ENCODE measurements at regions not wholly inside any gene's neighbourhood (a gene's known extent, or its start where the extent isn't known, plus 50 kb on each side); places are given as distances from the start of the nearest gene placed in this dataset.
"Not testable (repeated sequence)": the region's sequence is repeated elsewhere in the genome, so short reads cannot be mapped to it uniquely, and the experiment has no call there.

DNA sequence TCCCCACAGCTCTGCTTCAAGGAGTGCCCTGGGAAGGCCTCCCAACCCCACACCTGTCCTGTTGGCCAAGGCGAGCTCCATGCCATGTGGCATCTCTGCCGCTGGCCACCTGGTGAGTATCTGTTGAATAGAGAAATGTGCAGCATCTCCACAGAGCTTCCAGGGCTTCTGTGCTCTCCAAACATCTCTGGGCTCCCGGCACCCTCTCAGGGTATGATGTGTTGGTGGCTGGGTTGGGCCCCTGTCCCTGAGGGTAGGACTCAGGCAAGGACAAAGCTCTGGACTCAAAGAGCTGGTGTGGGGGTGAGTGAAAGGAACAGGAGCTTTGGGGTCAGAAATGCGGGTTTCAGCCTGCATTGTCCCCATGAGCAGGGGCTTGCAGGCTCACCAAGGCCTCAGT is 88.6 kb downstream of the TMEM121 start:
- not testable (repeated sequence) for H3K27ac ChIP-seq (ENCODE audit: low read length); H3K9me3 ChIP-seq (ENCODE audit: control insufficient read depth, insufficient read depth, low read length); H3K36me3 ChIP-seq (ENCODE audit: control insufficient read depth, insufficient read depth, low read length); H3K27me3 ChIP-seq (ENCODE audit: control insufficient read depth, insufficient read depth, low read length); H3K9me3 Mint-ChIP-seq; H3K4me3 ChIP-seq (ENCODE audit: low read length); H3K4me1 ChIP-seq (ENCODE audit: control insufficient read depth, insufficient read depth, low read length); H3K36me3 Mint-ChIP-seq; H3K4me1 Mint-ChIP-seq; H3K4me3 Mint-ChIP-seq; H3K27me3 Mint-ChIP-seq (ENCODE audit: low read depth in 2 of 2); H3K27ac Mint-ChIP-seq; DNase-seq; ATAC-seq
- WGBS (ENCODE audit: insufficient coverage) = 100% methylated on average over 1 of the region's 4 CpGs
- intact Hi-C loops (cut with micrococcal nuclease) = loop anchor here (5.0 kb wide), 1 partner anchor 112 kb away; no protein-coding TSS in a partner anchor

DNA sequence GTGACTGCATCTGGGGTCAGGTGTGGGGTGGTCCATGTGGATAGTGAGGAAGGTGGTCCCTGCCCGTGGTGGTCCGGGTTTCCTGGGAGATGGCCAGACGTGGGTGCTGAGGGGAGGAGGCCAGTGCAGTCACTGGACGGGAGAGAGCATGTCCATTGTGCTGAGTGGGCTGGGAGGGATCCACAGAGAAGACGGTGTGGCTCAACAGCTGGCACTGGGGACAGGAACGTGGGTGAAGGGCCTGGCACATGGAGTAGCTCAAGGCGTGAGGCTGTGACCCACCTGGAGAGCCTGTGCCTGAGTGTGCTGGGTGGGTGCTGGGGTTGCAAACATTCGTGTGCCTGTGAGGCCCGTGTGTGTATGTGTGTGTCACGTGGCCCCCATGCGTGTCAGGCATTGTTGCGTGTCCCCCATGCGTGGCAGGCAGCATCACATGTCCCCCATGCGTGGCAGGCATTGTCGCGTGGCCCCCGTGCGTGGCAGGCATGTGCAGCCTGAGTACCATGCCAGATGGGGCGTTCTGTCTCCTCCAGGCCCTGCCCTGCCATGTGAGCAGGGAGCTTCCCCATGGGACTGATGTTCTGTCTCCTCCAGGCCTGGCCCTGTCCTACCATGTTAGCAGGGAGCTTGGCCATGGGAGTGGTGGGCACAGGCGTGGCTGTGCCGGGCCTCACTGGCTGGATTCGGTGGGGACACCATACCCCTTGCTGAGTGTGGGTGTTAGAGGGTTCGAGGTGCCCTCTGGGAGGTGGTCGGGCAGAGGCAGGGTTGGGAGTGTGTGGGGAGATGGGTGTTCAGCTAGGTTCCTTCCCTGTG is 89.8 kb downstream of the TMEM121 start:
- H3K27ac Mint-ChIP-seq; intact Hi-C loops (cut with micrococcal nuclease); H3K27me3 ChIP-seq (ENCODE audit: control insufficient read depth, insufficient read depth, low read length); H3K4me1 Mint-ChIP-seq; H3K4me3 ChIP-seq (ENCODE audit: low read length); DNase-seq; H3K4me3 Mint-ChIP-seq; H3K27me3 Mint-ChIP-seq (ENCODE audit: low read depth in 2 of 2); H3K9me3 ChIP-seq (ENCODE audit: control insufficient read depth, insufficient read depth, low read length); H3K27ac ChIP-seq (ENCODE audit: low read length); H3K4me1 ChIP-seq (ENCODE audit: control insufficient read depth, insufficient read depth, low read length); H3K36me3 Mint-ChIP-seq; H3K36me3 ChIP-seq (ENCODE audit: control insufficient read depth, insufficient read depth, low read length); H3K9me3 Mint-ChIP-seq: not testable (repeated sequence)
- 78% methylated on average over 24 of the region's 24 CpGs for WGBS (ENCODE audit: insufficient coverage)
- peak in 2 of 3 donors; percentile 13 to 34 for ATAC-seq

DNA sequence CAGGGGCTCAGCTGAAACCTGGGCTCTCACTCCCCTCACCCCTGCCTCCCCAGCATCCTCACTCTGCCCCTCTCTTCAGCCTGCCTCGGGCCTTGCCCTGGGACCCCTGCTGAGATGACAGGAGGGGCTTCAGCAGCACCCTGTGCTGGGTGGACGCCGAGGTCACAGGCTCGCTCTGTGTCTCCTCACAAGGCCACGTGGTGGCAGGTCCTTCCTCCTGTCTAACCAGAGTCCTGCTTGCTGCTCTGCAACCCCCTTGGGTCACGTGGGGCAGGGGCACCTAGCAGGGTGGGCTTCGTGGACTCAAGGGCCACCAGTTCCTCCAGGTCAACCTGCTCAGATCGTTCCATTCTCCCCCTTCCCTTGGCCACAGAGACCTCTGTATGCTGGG is 90.4 kb downstream of the TMEM121 start:
- intact Hi-C loops (cut with micrococcal nuclease) = no loop called here
- H3K36me3 Mint-ChIP-seq = no peaks in the 10 kb centered on the region
- no peak overlapping the region for H3K27ac ChIP-seq (ENCODE audit: low read length)
- H3K27me3 Mint-ChIP-seq (ENCODE audit: low read depth in 2 of 2) = peaks cover 0 to 6% of the 10 kb centered on the region in 2 donors
- DNase-seq (no peak), ATAC-seq (peak in 2 of 3 donors; percentile 4 to 43)
- no peaks in the 10 kb centered on the region for H3K9me3 ChIP-seq (ENCODE audit: control insufficient read depth, insufficient read depth, low read length)
- H3K36me3 ChIP-seq (ENCODE audit: control insufficient read depth, insufficient read depth, low read length) = no peaks in the 10 kb centered on the region
- no peaks in the 10 kb centered on the region for H3K4me1 Mint-ChIP-seq
- no peak overlapping the region for H3K4me3 Mint-ChIP-seq
- H3K4me3 ChIP-seq (ENCODE audit: low read length) = no peak overlapping the region
- TF ChIP-seq, protein P1, sequence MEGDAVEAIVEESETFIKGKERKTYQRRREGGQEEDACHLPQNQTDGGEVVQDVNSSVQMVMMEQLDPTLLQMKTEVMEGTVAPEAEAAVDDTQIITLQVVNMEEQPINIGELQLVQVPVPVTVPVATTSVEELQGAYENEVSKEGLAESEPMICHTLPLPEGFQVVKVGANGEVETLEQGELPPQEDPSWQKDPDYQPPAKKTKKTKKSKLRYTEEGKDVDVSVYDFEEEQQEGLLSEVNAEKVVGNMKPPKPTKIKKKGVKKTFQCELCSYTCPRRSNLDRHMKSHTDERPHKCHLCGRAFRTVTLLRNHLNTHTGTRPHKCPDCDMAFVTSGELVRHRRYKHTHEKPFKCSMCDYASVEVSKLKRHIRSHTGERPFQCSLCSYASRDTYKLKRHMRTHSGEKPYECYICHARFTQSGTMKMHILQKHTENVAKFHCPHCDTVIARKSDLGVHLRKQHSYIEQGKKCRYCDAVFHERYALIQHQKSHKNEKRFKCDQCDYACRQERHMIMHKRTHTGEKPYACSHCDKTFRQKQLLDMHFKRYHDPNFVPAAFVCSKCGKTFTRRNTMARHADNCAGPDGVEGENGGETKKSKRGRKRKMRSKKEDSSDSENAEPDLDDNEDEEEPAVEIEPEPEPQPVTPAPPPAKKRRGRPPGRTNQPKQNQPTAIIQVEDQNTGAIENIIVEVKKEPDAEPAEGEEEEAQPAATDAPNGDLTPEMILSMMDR (IDR thresholded peaks at IDR 0.05) = no peak
- H3K9me3 Mint-ChIP-seq = peaks cover 0 to 3% of the 10 kb centered on the region in 2 donors
- peak overlapping the region in 1 of 2 donors; percentile 33 for H3K27ac Mint-ChIP-seq
- H3K27me3 ChIP-seq (ENCODE audit: control insufficient read depth, insufficient read depth, low read length) = no peaks in the 10 kb centered on the region
- H3K4me1 ChIP-seq (ENCODE audit: control insufficient read depth, insufficient read depth, low read length) = no peaks in the 10 kb centered on the region
- 76% methylated on average over 8 of the region's 8 CpGs for WGBS (ENCODE audit: insufficient coverage)

DNA sequence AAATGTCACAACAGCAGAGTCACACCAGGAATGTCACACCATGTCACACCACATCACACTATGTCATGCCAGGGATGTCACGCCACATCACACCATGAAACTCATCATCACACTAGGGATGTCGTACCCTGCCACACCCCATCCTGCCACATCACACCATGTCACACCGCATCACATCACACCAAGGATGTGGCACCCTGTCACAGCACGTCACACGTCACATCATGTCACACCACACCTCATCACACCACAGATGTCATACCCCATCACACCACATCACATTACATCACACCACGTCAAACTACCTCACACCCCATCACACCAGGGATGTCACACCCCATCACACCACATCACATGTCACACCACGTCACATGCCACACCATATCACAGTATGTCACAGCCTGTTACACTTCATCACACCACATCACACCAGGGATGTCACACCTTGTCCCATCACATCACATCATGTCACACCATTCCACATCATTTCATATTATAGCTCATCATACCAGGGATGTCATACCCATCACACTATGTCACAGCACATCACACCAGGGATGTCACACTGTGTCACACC is 90.9 kb downstream of the TMEM121 start:
- Mint-ChIP-seq H3K27ac (peak overlapping the region in 1 of 2 donors; percentile 33), H3K9me3 (peaks cover 0 to 3% of the 10 kb centered on the region in 2 donors), H3K4me3 (no peak overlapping the region), H3K4me1 (no peaks in the 10 kb centered on the region), H3K27me3 (ENCODE audit: low read depth in 2 of 2) (peaks cover 0 to 6% of the 10 kb centered on the region in 2 donors), H3K36me3 (no peaks in the 10 kb centered on the region)
- TF ChIP-seq, protein P1 (IDR thresholded peaks at IDR 0.05) = no peak
- Histone ChIP-seq H3K27ac (ENCODE audit: low read length) (no peak overlapping the region), H3K9me3 (ENCODE audit: control insufficient read depth, insufficient read depth, low read length) (no peaks in the 10 kb centered on the region), H3K4me1 (ENCODE audit: control insufficient read depth, insufficient read depth, low read length) (no peaks in the 10 kb centered on the region), H3K36me3 (ENCODE audit: control insufficient read depth, insufficient read depth, low read length) (no peaks in the 10 kb centered on the region), H3K4me3 (ENCODE audit: low read length) (no peak overlapping the region), H3K27me3 (ENCODE audit: control insufficient read depth, insufficient read depth, low read length) (no peaks in the 10 kb centered on the region)
- ATAC-seq = peak in 2 of 3 donors; percentile 40 to 58
- intact Hi-C loops (cut with micrococcal nuclease) = no loop called here
- WGBS (ENCODE audit: insufficient coverage) = 77% methylated on average over 7 of the region's 7 CpGs
- DNase-seq = no peak

DNA sequence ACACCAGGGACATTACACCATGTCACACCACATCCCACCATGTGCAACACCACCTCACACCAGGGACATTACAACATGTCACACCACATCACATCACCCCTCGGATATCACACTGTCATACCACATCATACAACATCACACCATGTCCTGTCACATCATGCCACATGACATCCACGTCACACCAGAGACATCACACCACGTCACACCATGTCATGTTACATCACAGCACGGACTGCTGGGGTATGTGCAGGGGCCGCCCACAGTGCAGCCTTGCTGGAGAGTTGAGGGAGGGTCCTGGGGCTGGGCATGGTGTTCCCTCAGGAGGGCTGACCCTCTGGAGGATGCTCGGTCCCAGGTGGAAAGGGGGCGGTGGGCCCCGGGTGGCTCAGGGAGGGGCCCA is 91.4 kb downstream of the TMEM121 start:
- intact Hi-C loops (cut with micrococcal nuclease); H3K4me3 ChIP-seq (ENCODE audit: low read length); H3K4me3 Mint-ChIP-seq; H3K9me3 Mint-ChIP-seq; H3K36me3 ChIP-seq (ENCODE audit: control insufficient read depth, insufficient read depth, low read length); H3K4me1 Mint-ChIP-seq; H3K27me3 ChIP-seq (ENCODE audit: control insufficient read depth, insufficient read depth, low read length); ATAC-seq; H3K27me3 Mint-ChIP-seq (ENCODE audit: low read depth in 2 of 2); H3K4me1 ChIP-seq (ENCODE audit: control insufficient read depth, insufficient read depth, low read length); H3K9me3 ChIP-seq (ENCODE audit: control insufficient read depth, insufficient read depth, low read length); DNase-seq; H3K36me3 Mint-ChIP-seq; H3K27ac ChIP-seq (ENCODE audit: low read length): not testable (repeated sequence)
- 96% methylated on average over 2 of the region's 8 CpGs for WGBS (ENCODE audit: insufficient coverage)
- peak overlapping the region in 1 of 2 donors; percentile 33 for H3K27ac Mint-ChIP-seq

DNA sequence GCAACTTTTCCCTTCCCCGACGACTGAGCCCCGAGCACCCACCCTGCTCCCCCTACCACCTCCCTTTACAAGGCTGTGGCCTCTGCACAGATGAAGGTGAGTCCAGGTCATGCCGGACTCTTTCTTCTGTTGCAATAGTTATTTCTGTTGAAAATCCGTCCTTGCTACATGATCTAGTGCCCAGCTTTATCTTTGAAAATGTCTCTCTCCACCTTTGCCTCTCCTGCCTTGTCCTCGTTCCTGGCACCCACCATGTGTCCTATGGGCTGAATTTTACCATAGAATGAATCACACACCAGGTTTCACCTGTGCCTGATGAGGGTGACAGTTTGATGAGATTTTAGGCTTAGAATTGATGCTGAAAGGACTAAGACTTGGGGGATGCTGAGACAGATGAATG is 92.9 kb downstream of the TMEM121 start:
- H3K27ac Mint-ChIP-seq; H3K36me3 Mint-ChIP-seq; DNase-seq; H3K36me3 ChIP-seq (ENCODE audit: control insufficient read depth, insufficient read depth, low read length); H3K4me1 ChIP-seq (ENCODE audit: control insufficient read depth, insufficient read depth, low read length); H3K9me3 Mint-ChIP-seq; H3K4me1 Mint-ChIP-seq; H3K9me3 ChIP-seq (ENCODE audit: control insufficient read depth, insufficient read depth, low read length); H3K27me3 Mint-ChIP-seq (ENCODE audit: low read depth in 2 of 2); ATAC-seq; H3K27me3 ChIP-seq (ENCODE audit: control insufficient read depth, insufficient read depth, low read length); H3K4me3 ChIP-seq (ENCODE audit: low read length); H3K27ac ChIP-seq (ENCODE audit: low read length); intact Hi-C loops (cut with micrococcal nuclease); H3K4me3 Mint-ChIP-seq: not testable (repeated sequence)
- WGBS (ENCODE audit: insufficient coverage) = 75% methylated on average over 2 of the region's 6 CpGs

Data from natural killer cell (primary cell).